ENCODE measurements at regions not wholly inside any gene's neighbourhood (a gene's known extent, or its start where the extent isn't known, plus 50 kb on each side); places are given as distances from the start of the nearest gene placed in this dataset.
"Not testable (repeated sequence)": the region's sequence is repeated elsewhere in the genome, so short reads cannot be mapped to it uniquely, and the experiment has no call there.

DNA sequence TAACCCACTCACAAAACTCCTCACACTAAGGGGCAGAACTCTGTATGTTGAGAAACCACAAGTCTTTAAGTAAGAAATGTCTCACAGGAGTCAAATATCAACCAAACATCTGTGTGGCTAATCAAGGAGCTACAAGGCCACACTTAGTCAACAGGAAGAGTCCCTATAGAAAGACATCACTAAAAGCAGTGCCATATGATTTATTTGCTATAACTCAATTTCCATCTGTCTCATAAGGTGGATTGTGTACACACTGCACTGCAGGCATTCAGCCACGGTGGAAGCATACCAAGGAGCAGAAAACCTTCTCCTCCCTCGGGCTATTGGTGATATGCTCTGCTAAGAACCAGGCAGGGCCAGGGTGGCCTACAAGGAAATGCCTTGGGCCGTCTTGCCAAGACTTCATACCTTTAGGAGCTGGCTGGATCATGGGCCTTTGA, 197.6 kb upstream of the CFAP20DC start:
- no peaks in the 10 kb centered on the region for H3K9me3 ChIP-seq (ENCODE audit: control insufficient read depth, low read length)
- no peaks in the 10 kb centered on the region for H3K27me3 ChIP-seq (ENCODE audit: control insufficient read depth, insufficient read depth, low read length)
- H3K9ac ChIP-seq (ENCODE audit: low read length): no peak overlapping the region
- no peaks in the 10 kb centered on the region for H3K36me3 ChIP-seq (ENCODE audit: control insufficient read depth, insufficient read depth, low read length)
- H3K4me1 ChIP-seq (ENCODE audit: control insufficient read depth, insufficient read depth, low read length): no peaks in the 10 kb centered on the region
- no peak overlapping the region for H3K4me3 ChIP-seq (ENCODE audit: low read length)

DNA sequence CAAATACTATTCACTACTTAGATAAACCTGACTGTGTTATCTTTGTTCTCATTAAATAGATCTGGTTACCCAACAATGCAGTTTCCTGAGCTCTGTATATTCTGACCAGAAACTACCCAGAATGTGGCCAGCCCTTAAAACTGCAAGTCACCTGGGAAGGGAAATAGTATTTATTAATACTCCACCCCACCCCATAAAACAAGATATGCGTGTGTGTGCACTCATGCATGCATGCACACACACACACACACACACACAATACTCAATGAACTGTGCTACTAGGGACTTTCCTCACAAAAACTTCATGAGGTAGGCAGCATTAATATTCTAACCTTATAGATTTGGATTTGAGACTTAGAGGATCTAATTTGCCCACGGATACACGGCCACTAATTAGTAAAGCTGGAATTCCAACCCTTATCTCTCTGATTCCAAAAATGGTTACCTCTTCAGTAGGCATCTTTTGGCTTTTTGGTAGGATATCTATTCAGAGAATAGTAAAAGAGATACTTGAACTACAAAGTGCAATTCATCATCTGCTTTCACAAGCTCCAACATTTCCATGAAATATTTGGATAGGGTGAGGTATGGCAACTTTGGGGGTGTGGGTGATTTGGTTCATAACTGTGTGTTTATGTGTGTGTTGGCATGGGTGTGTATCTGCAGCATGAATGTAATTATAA, 197.0 kb upstream of the CFAP20DC start:
- Histone ChIP-seq H3K4me3 (ENCODE audit: low read length) (no peak overlapping the region), H3K4me1 (ENCODE audit: control insufficient read depth, insufficient read depth, low read length) (no peaks in the 10 kb centered on the region), H3K9ac (ENCODE audit: low read length) (no peak overlapping the region), H3K27me3 (ENCODE audit: control insufficient read depth, insufficient read depth, low read length) (no peaks in the 10 kb centered on the region), H3K36me3 (ENCODE audit: control insufficient read depth, insufficient read depth, low read length) (no peaks in the 10 kb centered on the region), H3K9me3 (ENCODE audit: control insufficient read depth, low read length) (no peaks in the 10 kb centered on the region)

DNA sequence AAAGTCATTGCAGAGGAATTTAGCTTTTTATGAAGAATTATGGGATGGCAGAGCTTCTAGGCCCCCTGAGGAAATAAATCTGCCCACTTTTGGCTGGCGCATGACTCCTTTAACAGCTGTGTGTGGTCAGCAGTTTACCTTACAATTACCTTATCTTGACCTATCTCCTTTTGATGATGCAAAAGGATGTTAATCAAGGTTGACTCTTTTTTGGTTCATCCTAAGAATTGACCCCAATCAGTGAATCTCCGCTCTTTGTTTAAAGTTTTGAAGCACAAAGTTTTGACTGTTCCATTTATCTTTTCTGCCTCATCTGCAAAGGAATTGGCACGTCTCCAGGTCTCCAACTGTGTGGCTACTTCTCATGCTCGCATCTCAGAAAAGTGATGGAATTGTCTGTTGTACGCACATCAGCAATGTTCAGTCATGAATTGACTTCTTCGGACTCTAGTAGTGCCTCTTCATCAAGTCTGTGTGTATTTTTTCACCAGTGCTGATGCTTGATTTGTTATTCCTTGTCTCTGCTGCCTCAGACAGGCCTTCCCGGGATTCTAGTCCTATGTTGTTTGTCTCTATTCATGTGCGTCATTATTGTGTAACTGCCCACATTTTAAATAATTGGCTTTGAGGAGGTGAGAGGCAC, 196.2 kb upstream of the CFAP20DC start:
- no peaks in the 10 kb centered on the region for H3K36me3 ChIP-seq (ENCODE audit: control insufficient read depth, insufficient read depth, low read length)
- no peaks in the 10 kb centered on the region for H3K4me1 ChIP-seq (ENCODE audit: control insufficient read depth, insufficient read depth, low read length)
- no peaks in the 10 kb centered on the region for H3K9me3 ChIP-seq (ENCODE audit: control insufficient read depth, low read length)
- H3K9ac ChIP-seq (ENCODE audit: low read length): no peak overlapping the region
- H3K27me3 ChIP-seq (ENCODE audit: control insufficient read depth, insufficient read depth, low read length): no peaks in the 10 kb centered on the region
- no peak overlapping the region for H3K4me3 ChIP-seq (ENCODE audit: low read length)

DNA sequence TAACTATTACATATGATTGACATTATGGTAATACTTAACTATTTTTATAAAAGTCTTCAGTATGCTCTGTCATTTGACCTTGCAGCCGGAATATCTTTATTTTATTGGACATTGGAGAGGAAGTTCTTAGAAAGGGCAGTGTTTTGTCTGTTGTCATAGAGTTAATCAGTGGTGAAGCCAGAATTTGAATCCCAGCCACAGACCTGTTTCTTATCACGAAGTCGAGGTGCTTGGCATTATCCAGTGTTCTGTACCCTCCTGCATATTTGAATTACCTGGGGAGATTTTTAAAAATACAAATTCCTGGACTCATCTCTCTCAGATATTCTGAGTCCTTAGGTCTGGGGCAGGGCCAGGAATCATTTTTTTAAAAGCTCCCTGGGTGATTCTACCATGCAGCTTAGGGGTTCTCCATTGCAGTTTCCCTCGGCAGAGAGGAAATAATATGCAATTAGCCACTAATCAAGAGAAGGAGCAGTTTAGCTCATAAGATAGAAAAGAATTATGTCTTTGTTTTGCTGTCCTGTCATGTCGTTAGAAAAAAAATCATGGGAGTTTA, 195.6 kb upstream of the CFAP20DC start:
- Histone ChIP-seq H3K9ac (ENCODE audit: low read length) (no peak overlapping the region), H3K27me3 (ENCODE audit: control insufficient read depth, insufficient read depth, low read length) (no peaks in the 10 kb centered on the region), H3K36me3 (ENCODE audit: control insufficient read depth, insufficient read depth, low read length) (no peaks in the 10 kb centered on the region), H3K9me3 (ENCODE audit: control insufficient read depth, low read length) (no peaks in the 10 kb centered on the region), H3K4me3 (ENCODE audit: low read length) (no peak overlapping the region), H3K4me1 (ENCODE audit: control insufficient read depth, insufficient read depth, low read length) (no peaks in the 10 kb centered on the region)

DNA sequence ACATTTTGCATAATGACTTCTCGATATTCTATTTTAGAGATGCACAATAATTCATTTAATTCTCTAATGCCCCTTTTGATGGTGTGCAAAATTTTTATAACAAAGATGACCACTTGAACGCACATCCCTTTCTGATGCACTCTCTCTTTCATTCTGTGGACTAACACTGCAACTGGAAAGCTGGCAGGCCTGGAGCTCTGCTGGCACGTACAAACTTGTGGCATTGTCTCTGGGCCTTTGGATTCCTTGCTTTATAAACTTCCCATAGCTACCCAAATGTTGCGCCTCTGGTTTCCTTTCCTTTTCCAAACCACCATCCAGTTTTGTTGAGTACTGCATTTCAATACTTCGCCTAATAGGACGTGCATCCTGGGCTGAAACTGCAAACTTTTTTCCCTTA, 194.5 kb upstream of the CFAP20DC start:
- Histone ChIP-seq H3K9me3 (ENCODE audit: control insufficient read depth, low read length) (no peaks in the 10 kb centered on the region), H3K9ac (ENCODE audit: low read length) (no peak overlapping the region), H3K4me1 (ENCODE audit: control insufficient read depth, insufficient read depth, low read length) (no peaks in the 10 kb centered on the region), H3K27me3 (ENCODE audit: control insufficient read depth, insufficient read depth, low read length) (no peaks in the 10 kb centered on the region), H3K36me3 (ENCODE audit: control insufficient read depth, insufficient read depth, low read length) (no peaks in the 10 kb centered on the region), H3K4me3 (ENCODE audit: low read length) (no peak overlapping the region)

DNA sequence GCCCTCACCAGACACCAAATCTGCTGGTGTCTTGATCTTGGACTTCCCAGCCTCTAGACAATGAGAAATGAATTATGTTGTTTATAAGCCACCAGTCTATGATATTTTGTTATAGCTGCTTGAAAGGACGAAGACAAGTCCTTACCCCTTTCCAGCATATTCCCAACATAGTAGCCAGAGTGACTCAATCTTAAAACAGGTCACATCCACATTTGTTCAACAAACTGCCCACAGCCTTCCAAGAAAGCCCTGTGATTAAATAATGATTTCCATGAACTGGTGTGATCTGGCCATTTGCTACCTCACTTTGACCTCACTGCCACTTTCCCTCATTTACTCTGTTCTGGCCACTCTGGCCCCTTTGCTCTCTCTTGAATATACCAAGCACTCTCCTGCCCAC, 193.7 kb upstream of the CFAP20DC start:
- no peaks in the 10 kb centered on the region for H3K9me3 ChIP-seq (ENCODE audit: control insufficient read depth, low read length)
- H3K27me3 ChIP-seq (ENCODE audit: control insufficient read depth, insufficient read depth, low read length): no peaks in the 10 kb centered on the region
- no peak overlapping the region for H3K9ac ChIP-seq (ENCODE audit: low read length)
- no peak overlapping the region for H3K4me3 ChIP-seq (ENCODE audit: low read length)
- H3K36me3 ChIP-seq (ENCODE audit: control insufficient read depth, insufficient read depth, low read length): no peaks in the 10 kb centered on the region
- no peaks in the 10 kb centered on the region for H3K4me1 ChIP-seq (ENCODE audit: control insufficient read depth, insufficient read depth, low read length)

DNA sequence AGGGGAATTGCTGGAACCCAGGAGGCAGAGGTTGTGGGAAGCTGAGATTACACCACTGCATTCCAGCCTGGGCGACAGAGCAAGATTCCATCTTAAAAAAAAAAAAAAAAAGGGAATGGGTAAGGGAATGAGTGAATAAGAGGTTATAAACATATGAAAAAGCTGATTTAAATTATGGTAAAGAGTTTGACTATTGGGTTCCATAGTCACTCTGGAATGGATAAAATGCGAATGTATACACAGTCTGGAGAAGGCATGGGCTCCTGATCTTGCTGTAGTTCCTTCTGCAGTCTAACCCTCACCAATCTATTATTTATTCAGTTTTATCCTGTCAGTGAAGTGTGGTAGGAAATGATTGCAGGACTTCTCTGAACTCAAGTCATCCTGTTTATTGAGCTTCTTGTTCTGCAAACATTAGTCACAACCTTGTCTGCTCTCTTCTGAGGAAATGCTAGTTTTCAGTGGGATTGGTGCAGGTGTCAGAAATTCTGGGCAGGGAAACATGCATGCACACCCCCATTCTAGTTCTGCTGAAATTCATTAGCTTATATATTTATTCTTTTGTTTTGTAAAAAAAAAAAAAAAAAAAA, 190.9 kb upstream of the CFAP20DC start:
- no peaks in the 10 kb centered on the region for H3K36me3 ChIP-seq (ENCODE audit: control insufficient read depth, insufficient read depth, low read length)
- no peak overlapping the region for H3K9ac ChIP-seq (ENCODE audit: low read length)
- no peaks in the 10 kb centered on the region for H3K27me3 ChIP-seq (ENCODE audit: control insufficient read depth, insufficient read depth, low read length)
- H3K4me3 ChIP-seq (ENCODE audit: low read length): no peak overlapping the region
- H3K4me1 ChIP-seq (ENCODE audit: control insufficient read depth, insufficient read depth, low read length): no peaks in the 10 kb centered on the region
- no peaks in the 10 kb centered on the region for H3K9me3 ChIP-seq (ENCODE audit: control insufficient read depth, low read length)

DNA sequence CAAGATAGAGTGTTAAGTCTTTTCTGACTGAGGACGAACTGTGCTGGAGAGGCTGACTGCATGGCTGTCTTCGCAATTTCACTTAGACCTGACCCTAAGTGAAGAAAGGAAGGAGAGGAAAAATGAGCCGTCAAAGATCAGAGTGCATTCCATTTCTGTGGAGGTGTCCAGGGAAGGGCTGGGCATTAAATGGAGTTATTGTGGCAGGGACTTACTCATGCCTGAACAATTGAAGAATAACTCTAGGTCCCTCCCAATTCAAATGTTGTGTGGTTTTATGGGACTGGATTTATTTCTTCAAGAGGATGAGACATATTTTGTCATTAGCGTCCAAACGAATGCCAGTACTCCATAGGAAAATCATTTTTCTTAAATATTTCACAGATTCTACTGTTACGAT, 187.3 kb upstream of the CFAP20DC start:
- H3K9ac ChIP-seq (ENCODE audit: low read length): no peak overlapping the region
- no peaks in the 10 kb centered on the region for H3K4me1 ChIP-seq (ENCODE audit: control insufficient read depth, insufficient read depth, low read length)
- no peaks in the 10 kb centered on the region for H3K27me3 ChIP-seq (ENCODE audit: control insufficient read depth, insufficient read depth, low read length)
- no peak overlapping the region for H3K4me3 ChIP-seq (ENCODE audit: low read length)
- H3K9me3 ChIP-seq (ENCODE audit: control insufficient read depth, low read length): no peaks in the 10 kb centered on the region
- H3K36me3 ChIP-seq (ENCODE audit: control insufficient read depth, insufficient read depth, low read length): no peaks in the 10 kb centered on the region

DNA sequence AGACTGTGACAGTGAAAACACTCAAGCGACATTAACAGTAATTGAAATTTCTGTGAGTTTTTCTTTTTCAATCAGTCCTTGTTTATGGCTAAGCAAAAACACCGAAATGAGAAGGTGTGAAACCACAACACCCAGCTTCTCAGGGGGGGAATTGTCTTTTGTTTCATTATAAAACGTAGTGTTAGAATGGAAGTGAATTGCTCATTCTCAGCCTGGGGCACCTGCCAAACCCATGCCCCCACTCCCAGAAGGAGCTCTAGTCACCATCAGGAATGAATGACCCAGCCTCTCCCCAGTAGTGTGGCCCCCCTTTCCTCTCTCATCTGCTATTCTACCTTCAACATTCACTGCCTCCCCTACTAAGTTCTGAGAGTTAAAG, 185.8 kb upstream of the CFAP20DC start:
- Histone ChIP-seq H3K4me3 (ENCODE audit: low read length) (no peak overlapping the region), H3K9me3 (ENCODE audit: control insufficient read depth, low read length) (no peaks in the 10 kb centered on the region), H3K9ac (ENCODE audit: low read length) (no peak overlapping the region), H3K4me1 (ENCODE audit: control insufficient read depth, insufficient read depth, low read length) (no peaks in the 10 kb centered on the region), H3K36me3 (ENCODE audit: control insufficient read depth, insufficient read depth, low read length) (no peaks in the 10 kb centered on the region), H3K27me3 (ENCODE audit: control insufficient read depth, insufficient read depth, low read length) (no peaks in the 10 kb centered on the region)

DNA sequence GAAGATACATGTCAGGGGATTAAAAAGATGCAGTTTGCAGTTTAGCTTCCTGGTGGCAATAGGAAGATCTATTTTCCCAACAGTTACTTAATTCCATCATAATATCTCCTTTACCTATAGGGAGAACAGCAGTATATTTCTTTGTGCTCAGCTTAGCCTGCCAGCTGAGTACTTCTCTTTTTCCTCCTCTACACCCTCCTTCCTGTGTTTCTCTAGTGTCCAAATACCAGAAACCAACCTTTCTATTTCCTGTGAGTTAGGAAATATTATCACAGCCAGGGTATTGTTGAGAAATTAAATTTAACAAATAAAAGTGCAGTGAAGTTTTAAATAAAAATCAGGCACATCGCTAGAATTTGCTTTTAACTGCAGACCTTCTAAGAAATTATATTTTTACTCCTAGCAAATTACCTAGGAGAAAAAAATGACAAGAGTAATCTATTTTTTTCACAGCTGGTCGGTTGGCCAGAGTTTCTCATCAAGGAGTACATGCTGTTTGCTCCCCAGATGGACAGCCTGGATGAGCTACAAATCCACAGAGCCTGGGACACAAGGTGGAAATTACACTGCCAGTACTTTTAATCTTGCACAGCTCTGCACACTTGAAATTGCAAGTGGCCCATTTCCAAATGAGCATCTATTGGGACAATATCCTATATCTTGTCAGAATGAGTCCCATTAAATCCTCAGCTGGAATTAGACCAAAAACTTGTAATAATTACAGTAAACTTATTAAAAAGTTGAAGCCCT, 185.2 kb upstream of the CFAP20DC start:
- no peaks in the 10 kb centered on the region for H3K27me3 ChIP-seq (ENCODE audit: control insufficient read depth, insufficient read depth, low read length)
- no peaks in the 10 kb centered on the region for H3K4me1 ChIP-seq (ENCODE audit: control insufficient read depth, insufficient read depth, low read length)
- no peak overlapping the region for H3K9ac ChIP-seq (ENCODE audit: low read length)
- H3K36me3 ChIP-seq (ENCODE audit: control insufficient read depth, insufficient read depth, low read length): no peaks in the 10 kb centered on the region
- H3K4me3 ChIP-seq (ENCODE audit: low read length): no peak overlapping the region
- H3K9me3 ChIP-seq (ENCODE audit: control insufficient read depth, low read length): no peaks in the 10 kb centered on the region

DNA sequence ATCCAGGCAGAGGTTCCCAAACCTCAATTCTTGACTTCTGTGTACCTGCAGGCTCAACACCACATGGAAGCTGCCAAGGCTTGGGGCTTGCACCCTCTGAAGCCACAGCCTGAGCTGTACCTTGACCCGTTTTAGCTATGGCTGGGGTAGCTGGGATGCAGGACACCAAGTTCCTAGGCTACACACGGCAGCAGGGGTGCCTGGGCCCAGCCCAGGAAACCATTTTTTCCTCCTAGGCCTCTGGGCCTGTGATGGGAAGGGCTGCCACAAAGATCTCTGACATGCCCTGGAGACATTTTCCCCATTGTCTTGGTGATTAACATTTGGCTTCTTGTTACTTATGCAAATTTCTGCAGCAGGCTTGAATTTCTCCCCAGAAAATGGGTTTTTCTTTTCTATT, 180.6 kb upstream of the CFAP20DC start:
- not testable (repeated sequence) for H3K9me3 ChIP-seq (ENCODE audit: control insufficient read depth, low read length); H3K27me3 ChIP-seq (ENCODE audit: control insufficient read depth, insufficient read depth, low read length); H3K4me3 ChIP-seq (ENCODE audit: low read length); H3K36me3 ChIP-seq (ENCODE audit: control insufficient read depth, insufficient read depth, low read length); H3K9ac ChIP-seq (ENCODE audit: low read length); H3K4me1 ChIP-seq (ENCODE audit: control insufficient read depth, insufficient read depth, low read length)

DNA sequence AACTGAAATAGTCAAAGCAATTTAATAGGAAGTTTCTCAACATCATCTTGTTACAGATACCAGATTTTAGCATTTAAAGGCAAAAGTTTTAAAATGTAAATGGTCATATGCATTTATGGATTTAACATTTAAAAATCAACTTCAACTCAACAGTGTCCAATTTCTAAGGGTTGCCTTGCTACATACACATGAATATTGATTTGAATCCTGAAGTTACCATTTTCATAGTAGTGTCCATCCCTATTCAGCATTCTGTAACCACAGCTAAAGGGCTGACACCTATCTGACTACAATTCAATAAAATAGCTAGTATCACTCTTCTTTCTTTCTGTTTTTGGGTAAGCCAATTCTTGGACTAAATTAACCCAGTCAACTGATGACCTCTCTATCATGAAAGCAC, 164.0 kb upstream of the CFAP20DC start:
- Histone ChIP-seq H3K9me3 (ENCODE audit: control insufficient read depth, low read length) (no peaks in the 10 kb centered on the region), H3K4me3 (ENCODE audit: low read length) (no peak overlapping the region), H3K4me1 (ENCODE audit: control insufficient read depth, insufficient read depth, low read length) (no peaks in the 10 kb centered on the region), H3K27me3 (ENCODE audit: control insufficient read depth, insufficient read depth, low read length) (no peaks in the 10 kb centered on the region), H3K9ac (ENCODE audit: low read length) (no peak overlapping the region), H3K36me3 (ENCODE audit: control insufficient read depth, insufficient read depth, low read length) (no peaks in the 10 kb centered on the region)

Data from mucosa of stomach (tissue), 1 donor.